ENCODE measurements at regions not wholly inside any gene's neighbourhood (a gene's known extent, or its start where the extent isn't known, plus 50 kb on each side); places are given as distances from the start of the nearest gene placed in this dataset.
A peak's percentile ranks its signal among the peaks of the same experiment; 100 is the strongest.

- no peak for DNase-seq (ENCODE audit: low read depth in 3 of 3, low spot score in 2 of 3)
These were observed 49.9 kb downstream of the CHRM3 start for GRCh38 chr1:239436286-239436685.

GRCh38 chr1:239437822-239438221 is 51.5 kb downstream of the CHRM3 start:
- DNase-seq (ENCODE audit: low read depth in 3 of 3, low spot score in 2 of 3): no peak

GRCh38 chr1:239438891-239439290 is 52.5 kb downstream of the CHRM3 start:
- DNase-seq (ENCODE audit: low read depth in 3 of 3, low spot score in 2 of 3): no peak

GRCh38 chr1:239443361-239443760 is 57.0 kb downstream of the CHRM3 start:
- peak in 1 of 3 donors; percentile 6 for DNase-seq (ENCODE audit: low read depth in 3 of 3, low spot score in 2 of 3)

GRCh38 chr1:239446611-239447010 is 60.2 kb downstream of the CHRM3 start:
- no peak for DNase-seq (ENCODE audit: low read depth in 3 of 3, low spot score in 2 of 3)

GRCh38 chr1:239448911-239449310 is 62.5 kb downstream of the CHRM3 start:
- DNase-seq (ENCODE audit: low read depth in 3 of 3, low spot score in 2 of 3): no peak

GRCh38 chr1:239455743-239456142 is 69.4 kb downstream of the CHRM3 start:
- no peak for DNase-seq (ENCODE audit: low read depth in 3 of 3, low spot score in 2 of 3)

- DNase-seq (ENCODE audit: low read depth in 3 of 3, low spot score in 2 of 3): no peak
These were observed 70.4 kb downstream of the CHRM3 start for GRCh38 chr1:239456788-239457187.

- DNase-seq (ENCODE audit: low read depth in 3 of 3, low spot score in 2 of 3): no peak
These were observed 71.2 kb downstream of the CHRM3 start for GRCh38 chr1:239457491-239458143.

- no peak for DNase-seq (ENCODE audit: low read depth in 3 of 3, low spot score in 2 of 3)
These were observed 71.8 kb downstream of the CHRM3 start for GRCh38 chr1:239458144-239458500.

GRCh38 chr1:239467730-239468129 is 81.4 kb downstream of the CHRM3 start:
- no peak for DNase-seq (ENCODE audit: low read depth in 3 of 3, low spot score in 2 of 3)

- no peak for DNase-seq (ENCODE audit: low read depth in 3 of 3, low spot score in 2 of 3)
These were observed 91.7 kb downstream of the CHRM3 start for GRCh38 chr1:239478069-239478468.

- DNase-seq (ENCODE audit: low read depth in 3 of 3, low spot score in 2 of 3): no peak
These were observed 97.0 kb downstream of the CHRM3 start for GRCh38 chr1:239483391-239483790.

GRCh38 chr1:239493811-239494414 is 107.5 kb downstream of the CHRM3 start:
- DNase-seq (ENCODE audit: low read depth in 3 of 3, low spot score in 2 of 3): no peak

- DNase-seq (ENCODE audit: low read depth in 3 of 3, low spot score in 2 of 3): no peak
These were observed 118.7 kb downstream of the CHRM3 start for GRCh38 chr1:239505094-239505493.

- no peak for DNase-seq (ENCODE audit: low read depth in 3 of 3, low spot score in 2 of 3)
These were observed 121.5 kb downstream of the CHRM3 start for GRCh38 chr1:239507826-239508225.

- no peak for DNase-seq (ENCODE audit: low read depth in 3 of 3, low spot score in 2 of 3)
These were observed 125.5 kb downstream of the CHRM3 start for GRCh38 chr1:239511875-239512274.

GRCh38 chr1:239516579-239516978 is 130.2 kb downstream of the CHRM3 start:
- DNase-seq (ENCODE audit: low read depth in 3 of 3, low spot score in 2 of 3): no peak

- DNase-seq (ENCODE audit: low read depth in 3 of 3, low spot score in 2 of 3): no peak
These were observed 140.0 kb downstream of the CHRM3 start for GRCh38 chr1:239526391-239526790.

GRCh38 chr1:239527051-239527693 is 140.8 kb downstream of the CHRM3 start:
- no peak for DNase-seq (ENCODE audit: low read depth in 3 of 3, low spot score in 2 of 3)

- DNase-seq (ENCODE audit: low read depth in 3 of 3, low spot score in 2 of 3): no peak
These were observed 149.9 kb downstream of the CHRM3 start for GRCh38 chr1:239536165-239536849.

- DNase-seq (ENCODE audit: low read depth in 3 of 3, low spot score in 2 of 3): no peak
These were observed 151.4 kb downstream of the CHRM3 start for GRCh38 chr1:239537795-239538194.

Measured in right renal cortex interstitium (tissue), 3 donors.